H1 (cell line): ENCODE measurements at regions not wholly inside any gene's neighbourhood (a gene's known extent, or its start where the extent isn't known, plus 50 kb on each side); places are given as distances from the start of the nearest gene placed in this dataset.

Source experiments
- CTCF ChIA-PET: fragments of 300-600 bp; sonication (Branson Sonifier 250); formaldehyde crosslinking; loops from one replicate; lab custom pipeline; 2021; ENCODE audit not compliant: partially characterized antibody; lab: Charles Lee
- POLR2A ChIA-PET: fragments of 300-600 bp; sonication (Branson Sonifier 250); formaldehyde crosslinking; loops from one replicate; lab custom pipeline; 2021; ENCODE audit warnings: inconsistent platforms; ENCODE audit not compliant: partially characterized antibody; lab: Charles Lee
- DNase-seq, 2 experiments: peaks; one replicate each; pipeline versions ENCODE4 v3.0.0 to v3.0.0-alpha.2; 2010 to 2022; ENCODE audit warnings: low spot score in 2 of 2, low read depth in 1 of 2, mixed read lengths in 1 of 2
- FAIRE-seq: peaks from 2 replicates; lab custom pipeline; 2011; peaks lifted over from hg19 to GRCh38; lab: Jason Lieb, UNC
- H2AFZ ChIP-seq: 2 replicates; pipeline ENCODE4 v1.8.1; 2012; ENCODE audit warnings: low read length, inconsistent platforms
- H2AK5ac ChIP-seq: 2 replicates; pipeline ENCODE4 v1.6.1; 2013; ENCODE audit warnings: low read depth, low read length
- H2BK120ac ChIP-seq: replicated peaks from 2 replicates; pipeline ENCODE3; 2013; ENCODE audit warnings: low read depth, low read length, inconsistent platforms
- H2BK12ac ChIP-seq: 2 replicates; pipeline ENCODE4 v1.6.1; 2013; ENCODE audit warnings: low read depth, low read length
- H2BK15ac ChIP-seq: 2 replicates; pipeline ENCODE4 v1.6.1; 2013; ENCODE audit warnings: low read length
- H2BK20ac ChIP-seq: 2 replicates; pipeline ENCODE4 v1.6.1; 2013; ENCODE audit warnings: low read length
- H2BK5ac ChIP-seq: 2 replicates; pipeline ENCODE4 v1.6.1; 2013; ENCODE audit warnings: low read depth, low read length
- H3K14ac ChIP-seq: 2 replicates; pipeline ENCODE4 v1.6.1; 2013; ENCODE audit warnings: inconsistent platforms; ENCODE audit not compliant: insufficient read length
- H3K18ac ChIP-seq: 2 replicates; pipeline ENCODE4 v1.6.1; 2013; ENCODE audit warnings: low read length; ENCODE audit errors: extremely low read depth
- H3K23ac ChIP-seq: 2 replicates; pipeline ENCODE4 v1.6.1; 2013; ENCODE audit warnings: inconsistent platforms; ENCODE audit not compliant: insufficient read length
- H3K23me2 ChIP-seq: 2 replicates; pipeline ENCODE4 v1.6.1; 2013; ENCODE audit warnings: low read depth, low read length
- H3K27ac ChIP-seq: 2 replicates; pipeline ENCODE4 v1.6.1; 2011; ENCODE audit warnings: low read depth, low read length, inconsistent platforms
- H3K27me3 ChIP-seq, 4 experiments: replicated peaks in 1 of 4; 1 replicate in 1 of 4; 2 replicates in 3 of 4; pipeline versions ENCODE4 v1.6.1 to v1.8.1; 2011 to 2013; ENCODE audit warnings: low read length in 3 of 4, mild to moderate bottlenecking in 3 of 4, inconsistent platforms in 2 of 4, mixed read lengths in 2 of 4, moderate library complexity in 1 of 4; ENCODE audit not compliant: control insufficient read depth in 3 of 4, insufficient read depth in 3 of 4; ENCODE audit errors: extremely low read depth in 1 of 4
- H3K36me3 ChIP-seq, 4 experiments: 2 replicates each; pipeline versions ENCODE4 v1.6.1 to v1.8.1; 2011 to 2013; ENCODE audit warnings: mild to moderate bottlenecking in 4 of 4, low read length in 3 of 4, moderate library complexity in 2 of 4, control low read depth in 1 of 4, inconsistent platforms in 1 of 4; ENCODE audit not compliant: insufficient read depth in 4 of 4, control insufficient read depth in 2 of 4
- H3K4ac ChIP-seq: replicated peaks from 2 replicates; pipeline ENCODE3; 2013; ENCODE audit warnings: low read length, low read depth, mixed read lengths, inconsistent platforms; ENCODE audit not compliant: insufficient read length
- H3K4me1 ChIP-seq, 4 experiments: replicated peaks in 1 of 4; 1 replicate in 1 of 4; 2 replicates in 3 of 4; pipeline versions ENCODE4 v1.6.1 to v1.8.1; 2011 to 2013; ENCODE audit warnings: low read length in 3 of 4, inconsistent platforms in 2 of 4, mixed read lengths in 1 of 4; ENCODE audit not compliant: insufficient read depth in 4 of 4, control insufficient read depth in 3 of 4
- H3K4me2 ChIP-seq, 2 experiments: 2 replicates each; pipeline versions ENCODE4 v1.6.1 to v1.8.1; 2011 to 2013; ENCODE audit warnings: low read depth in 2 of 2, low read length in 2 of 2, control low read depth in 1 of 2, inconsistent platforms in 1 of 2, mild to moderate bottlenecking in 1 of 2; ENCODE audit not compliant: insufficient read depth in 1 of 2
- H3K4me3 ChIP-seq, 4 experiments: fragments of 200-600, 300-600 bp in 1 of 4; sonication (generic), shearing (Covaris generic), sonication (Bioruptor Twin) in 1 of 4; 2 replicates each; pipeline versions ENCODE4 v1.5.1 to v1.8.1; 2011 to 2016; ENCODE audit warnings: low read length in 4 of 4, low read depth in 3 of 4, control low read depth in 2 of 4, inconsistent platforms in 2 of 4, mild to moderate bottlenecking in 2 of 4, mixed read lengths in 1 of 4, moderate library complexity in 1 of 4; ENCODE audit not compliant: insufficient read depth in 2 of 4; ENCODE audit errors: extremely low read depth in 1 of 4
- H3K56ac ChIP-seq: replicated peaks from 2 replicates; pipeline ENCODE3; 2013; ENCODE audit warnings: low read depth, mild to moderate bottlenecking, mixed read lengths, low read length, inconsistent platforms; ENCODE audit not compliant: insufficient read length
- H3K79me1 ChIP-seq: 2 replicates; pipeline ENCODE4 v1.6.1; 2013; ENCODE audit warnings: low read depth, low read length, control low read depth
- H3K79me2 ChIP-seq, 2 experiments: 2 replicates each; pipeline versions ENCODE4 v1.6.1 to v1.8.1; 2012 to 2013; ENCODE audit warnings: low read length in 2 of 2, mild to moderate bottlenecking in 2 of 2, inconsistent platforms in 1 of 2; ENCODE audit not compliant: insufficient read depth in 2 of 2, control insufficient read depth in 1 of 2
- H3K9ac ChIP-seq, 4 experiments: replicated peaks in 1 of 4; 1 replicate in 1 of 4; 2 replicates in 3 of 4; pipeline versions ENCODE4 v1.6.1 to v1.8.1; 2011 to 2013; ENCODE audit warnings: low read depth in 3 of 4, low read length in 3 of 4, control low read depth in 2 of 4, mild to moderate bottlenecking in 2 of 4, moderate library complexity in 2 of 4, inconsistent platforms in 1 of 4; ENCODE audit errors: extremely low read depth in 1 of 4
- H3K9me3 ChIP-seq, 2 experiments: 2 replicates each; pipeline versions ENCODE4 v1.6.1 to v1.8.1; 2012 to 2013; ENCODE audit warnings: mild to moderate bottlenecking in 2 of 2, moderate library complexity in 2 of 2, control low read depth in 1 of 2, inconsistent platforms in 1 of 2, low read depth in 1 of 2, low read length in 1 of 2, mixed read lengths in 1 of 2; ENCODE audit not compliant: insufficient read depth in 2 of 2
- H4K20me1 ChIP-seq, 2 experiments: replicated peaks in 1 of 2; 2 replicates each; pipeline versions ENCODE3 to v1.8.1; 2011 to 2013; ENCODE audit warnings: inconsistent platforms in 2 of 2, low read length in 2 of 2, mild to moderate bottlenecking in 1 of 2; ENCODE audit not compliant: insufficient read depth in 2 of 2, control insufficient read depth in 1 of 2
- H4K5ac ChIP-seq: 2 replicates; pipeline ENCODE4 v1.6.1; 2013; ENCODE audit warnings: low read length, low read depth, mixed read lengths, inconsistent platforms; ENCODE audit not compliant: insufficient read length
- H4K8ac ChIP-seq: 2 replicates; pipeline ENCODE4 v1.8.0; 2013; ENCODE audit warnings: mild to moderate bottlenecking, moderate library complexity, low read length, inconsistent platforms; ENCODE audit not compliant: insufficient read depth; ENCODE audit errors: extremely low read depth
- H4K91ac ChIP-seq: replicated peaks from 2 replicates; pipeline ENCODE3; 2013; ENCODE audit warnings: low read length, mixed read lengths, inconsistent platforms; ENCODE audit not compliant: insufficient read length
- HDAC2 ChIP-seq, 2 experiments: fragments of 300-600 bp in 1 of 2; sonication (generic) in 1 of 2; IDR thresholded peaks; 2 replicates each; pipeline ENCODE4 v1.6.1; 2011 to 2012; ENCODE audit warnings: low read depth in 2 of 2, low read length in 2 of 2, mild to moderate bottlenecking in 2 of 2, moderate library complexity in 2 of 2, borderline replicate concordance in 1 of 2, inconsistent platforms in 1 of 2
- KDM5A ChIP-seq: fragments of 200-600 bp; IDR thresholded peaks from 2 replicates; pipeline ENCODE4 v1.7.1; 2012; ENCODE audit warnings: mild to moderate bottlenecking, low read length, inconsistent platforms, mixed read lengths
- SIN3A ChIP-seq, 2 experiments: IDR thresholded peaks in 1 of 2; conservative IDR thresholded peaks in 1 of 2; 2 replicates each; pipeline ENCODE4 v1.6.1; 2011 to 2012; ENCODE audit warnings: low read length in 2 of 2, improper control_type of control experiment in 1 of 2, low read depth in 1 of 2, mild to moderate bottlenecking in 1 of 2
- SIX5 ChIP-seq: IDR thresholded peaks from 2 replicates; pipeline ENCODE4 v1.6.1; 2011; ENCODE audit warnings: mild to moderate bottlenecking, low read depth, low read length
- TAF7 ChIP-seq: optimal IDR thresholded peaks from 2 replicates; pipeline ENCODE3; 2011; ENCODE audit warnings: low read depth, mild to moderate bottlenecking, inconsistent platforms, low read length, moderate library complexity, borderline replicate concordance
- TBP ChIP-seq: IDR thresholded peaks from 2 replicates; pipeline ENCODE4 v1.6.1; 2011; ENCODE audit warnings: low read depth, low read length, improper control_type of control experiment
- WGBS, 2 experiments: shearing (Covaris generic) in 1 of 2; methylation state at CpG; one replicate each; pipeline versions ENCODE4 v1.1.6 to v1.1.7; 2013 to 2015; ENCODE audit warnings: low lambda C conversion rate in 2 of 2, mixed read lengths in 2 of 2, inconsistent platforms in 1 of 2, low coverage in 1 of 2, missing lambda C conversion rate in 1 of 2; ENCODE audit not compliant: insufficient replicate concordance in 2 of 2, insufficient coverage in 1 of 2, insufficient read length in 1 of 2; ENCODE audit errors: extremely low coverage in 1 of 2, missing lambda C conversion rate in 1 of 2; 5-methylcytosine and 5-hydroxymethylcytosine counted together

DNA sequence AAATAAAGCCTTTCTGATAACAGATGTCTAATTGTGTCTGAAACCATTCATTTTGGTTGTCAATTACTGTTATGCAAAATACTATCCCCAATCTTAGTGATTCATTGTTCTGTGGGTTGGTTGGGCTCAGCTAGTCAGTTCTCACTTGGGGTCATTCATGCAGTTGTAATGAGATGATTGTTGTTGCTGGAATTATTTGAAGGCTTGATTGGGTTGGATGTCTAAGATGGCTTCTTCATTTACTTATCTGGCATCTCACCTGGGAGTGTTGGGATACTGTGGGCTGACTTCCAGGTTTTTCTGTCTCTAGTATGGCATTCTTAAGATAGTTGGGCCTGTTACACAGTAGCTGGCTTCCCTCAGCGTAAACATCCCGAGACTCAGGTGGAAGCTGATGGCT lies 217.8 kb upstream of the B3GALT2 start:
- no peak overlapping the region for H2AK5ac ChIP-seq
- H2AFZ ChIP-seq: no peak overlapping the region
- H3K4me1 ChIP-seq: no peaks in the 10 kb centered on the region
- no peak overlapping the region for H3K4me3 ChIP-seq
- H3K36me3 ChIP-seq: no peaks in the 10 kb centered on the region
- no peak overlapping the region for H2BK120ac ChIP-seq
- DNase-seq (no peak), FAIRE-seq (no peak)
- H3K27ac ChIP-seq: no peak overlapping the region
- H4K8ac ChIP-seq: no peak overlapping the region
- no peak overlapping the region for H3K9ac ChIP-seq
- H4K20me1 ChIP-seq: no peaks in the 10 kb centered on the region
- POLR2A ChIA-PET: no interaction called here
- H4K5ac ChIP-seq: no peak overlapping the region
- no peak overlapping the region for H4K91ac ChIP-seq
- no peaks in the 10 kb centered on the region for H3K27me3 ChIP-seq
- H2BK12ac ChIP-seq: no peak overlapping the region
- WGBS, 2 experiments: 90% methylated on average over 2 of the region's 2 CpGs; no CpG with 5 or more reads in 1 of the 2 experiments
- H3K18ac ChIP-seq: no peak overlapping the region
- CTCF ChIA-PET: interaction anchor here (0.6 to 1.6 kb wide), 2 partner anchors 9 to 1301 kb away, joined by 3 to 7 read pairs; no protein-coding TSS in a partner anchor
- no peak overlapping the region for H2BK20ac ChIP-seq
- no peak overlapping the region for H3K56ac ChIP-seq
- no peaks in the 10 kb centered on the region for H3K79me2 ChIP-seq
- no peak overlapping the region for H3K4ac ChIP-seq
- no peaks in the 10 kb centered on the region for H3K79me1 ChIP-seq
- H3K4me2 ChIP-seq: no peak overlapping the region
- H2BK15ac ChIP-seq: no peak overlapping the region
- no peaks in the 10 kb centered on the region for H3K23me2 ChIP-seq
- H3K23ac ChIP-seq: no peak overlapping the region
- no peak overlapping the region for H3K14ac ChIP-seq
- H2BK5ac ChIP-seq: no peak overlapping the region
- H3K9me3 ChIP-seq: no peaks in the 10 kb centered on the region
- TF ChIP-seq SIX5 (no peak), TAF7 (no peak), HDAC2 (IDR thresholded peaks at IDR 0.05; ENCODE audit: borderline replicate concordance in 1 of 2, low read depth in 2 of 2, low read length in 2 of 2) (no peak), KDM5A (no peak), SIN3A (conservative IDR thresholded peaks at IDR 0.05 in 1 of 2, IDR thresholded peaks at IDR 0.05 in 1 of 2; ENCODE audit: low read depth in 1 of 2, low read length in 2 of 2) (no peak), TBP (no peak)
